ENCODE measurements at regions not wholly inside any gene's neighbourhood (a gene's known extent, or its start where the extent isn't known, plus 50 kb on each side); places are given as distances from the start of the nearest gene placed in this dataset.

GRCh38 chr11:109121173-109121932 is 300.6 kb upstream of the C11orf87 start:
- H3F3A ChIP-seq (ENCODE audit: low read depth): no peaks in the 10 kb centered on the region
- H4K20me1 ChIP-seq (ENCODE audit: insufficient read depth, low read length, poor library complexity, severe bottlenecking): no peaks in the 10 kb centered on the region
- H3K9ac ChIP-seq (ENCODE audit: low read depth, low read length, poor library complexity, severe bottlenecking): no peak overlapping the region
- TF ChIP-seq EZH2phosphoT487 (IDR thresholded peaks at IDR 0.05; ENCODE audit: borderline replicate concordance) (no peak), CTCF (conservative IDR thresholded peaks at IDR 0.05; ENCODE audit: low read length) (no peak)
- no peaks in the 10 kb centered on the region for H3K36me3 ChIP-seq (ENCODE audit: insufficient read depth, low read length)
- no peaks in the 10 kb centered on the region for H3K79me2 ChIP-seq (ENCODE audit: insufficient read depth, low read length)
- H3K4me3 ChIP-seq (ENCODE audit: low read length, poor library complexity, severe bottlenecking): no peak overlapping the region
- H3K9me3 ChIP-seq (ENCODE audit: insufficient read depth, low read depth, low read length): no peaks in the 10 kb centered on the region
- H2AFZ ChIP-seq (ENCODE audit: low read length): no peak overlapping the region
- no peaks in the 10 kb centered on the region for H3K9me2 ChIP-seq (replicated peaks; ENCODE audit: low read depth, low read length)
- H3K27me3 ChIP-seq (ENCODE audit: insufficient read depth, low read length, poor library complexity, severe bottlenecking): no peaks in the 10 kb centered on the region
- H3K4me1 ChIP-seq (ENCODE audit: insufficient read depth, low read length, poor library complexity, severe bottlenecking): no peaks in the 10 kb centered on the region
- no peak overlapping the region for H3K4me2 ChIP-seq (ENCODE audit: low read depth, low read length, poor library complexity, severe bottlenecking)

GRCh38 chr11:109123816-109124787 is 297.9 kb upstream of the C11orf87 start:
- Histone ChIP-seq H3K4me1 (ENCODE audit: insufficient read depth, low read length, poor library complexity, severe bottlenecking) (no peaks in the 10 kb centered on the region), H2AFZ (ENCODE audit: low read length) (no peak overlapping the region), H3K9ac (ENCODE audit: low read depth, low read length, poor library complexity, severe bottlenecking) (no peak overlapping the region), H3K27me3 (ENCODE audit: insufficient read depth, low read length, poor library complexity, severe bottlenecking) (no peaks in the 10 kb centered on the region), H3K4me2 (ENCODE audit: low read depth, low read length, poor library complexity, severe bottlenecking) (no peak overlapping the region), H3K9me3 (ENCODE audit: insufficient read depth, low read depth, low read length) (no peaks in the 10 kb centered on the region), H3K36me3 (ENCODE audit: insufficient read depth, low read length) (no peaks in the 10 kb centered on the region), H3K4me3 (ENCODE audit: low read length, poor library complexity, severe bottlenecking) (no peak overlapping the region), H4K20me1 (ENCODE audit: insufficient read depth, low read length, poor library complexity, severe bottlenecking) (no peaks in the 10 kb centered on the region), H3F3A (ENCODE audit: low read depth) (no peaks in the 10 kb centered on the region), H3K79me2 (ENCODE audit: insufficient read depth, low read length) (no peaks in the 10 kb centered on the region), H3K9me2 (replicated peaks; ENCODE audit: low read depth, low read length) (no peaks in the 10 kb centered on the region)
- no peak for TF ChIP-seq CTCF (conservative IDR thresholded peaks at IDR 0.05; ENCODE audit: low read length)
- no peak for TF ChIP-seq EZH2phosphoT487 (IDR thresholded peaks at IDR 0.05; ENCODE audit: borderline replicate concordance)

- Histone ChIP-seq H2AFZ (ENCODE audit: low read length) (no peak overlapping the region), H3K9ac (ENCODE audit: low read depth, low read length, poor library complexity, severe bottlenecking) (no peak overlapping the region), H3K4me2 (ENCODE audit: low read depth, low read length, poor library complexity, severe bottlenecking) (no peak overlapping the region), H3K4me3 (ENCODE audit: low read length, poor library complexity, severe bottlenecking) (no peak overlapping the region), H3K79me2 (ENCODE audit: insufficient read depth, low read length) (no peaks in the 10 kb centered on the region), H3K27me3 (ENCODE audit: insufficient read depth, low read length, poor library complexity, severe bottlenecking) (no peaks in the 10 kb centered on the region), H3K9me3 (ENCODE audit: insufficient read depth, low read depth, low read length) (no peaks in the 10 kb centered on the region), H3K9me2 (replicated peaks; ENCODE audit: low read depth, low read length) (no peaks in the 10 kb centered on the region), H4K20me1 (ENCODE audit: insufficient read depth, low read length, poor library complexity, severe bottlenecking) (no peaks in the 10 kb centered on the region), H3F3A (ENCODE audit: low read depth) (no peaks in the 10 kb centered on the region), H3K4me1 (ENCODE audit: insufficient read depth, low read length, poor library complexity, severe bottlenecking) (no peaks in the 10 kb centered on the region), H3K36me3 (ENCODE audit: insufficient read depth, low read length) (no peaks in the 10 kb centered on the region)
- TF ChIP-seq EZH2phosphoT487 (IDR thresholded peaks at IDR 0.05; ENCODE audit: borderline replicate concordance) (no peak), CTCF (conservative IDR thresholded peaks at IDR 0.05; ENCODE audit: low read length) (no peak)
Measured at GRCh38 chr11:109130910-109131309, 291.1 kb upstream of the C11orf87 start.
